ENCODE measurements at regions not wholly inside any gene's neighbourhood (a gene's known extent, or its start where the extent isn't known, plus 50 kb on each side); places are given as distances from the start of the nearest gene placed in this dataset.

GRCh38 chr13:89923736-89924135 lies 1423.8 kb upstream of the MIR17HG start:
- TF ChIP-seq POLR2AphosphoS5 (IDR thresholded peaks at IDR 0.05) (no peak), CTCF (IDR thresholded peaks at IDR 0.05) (no peak)
